MM.1S (cell line): ENCODE measurements at regions not wholly inside any gene's neighbourhood (a gene's known extent, or its start where the extent isn't known, plus 50 kb on each side); places are given as distances from the start of the nearest gene placed in this dataset.

Experiments used
- DNase-seq: peaks from one replicate; pipeline ENCODE4 v3.0.0-alpha.2; 2015
- H2AFZ ChIP-seq: fragments of 300-600 bp; sonication (generic); 2 replicates; pipeline ENCODE4 v1.6.0; 2016; ENCODE audit warnings: antibody characterized with exemption, low read length
- H3F3A ChIP-seq: fragments of 300-600 bp; sonication (generic); 2 replicates; pipeline ENCODE4 v1.6.1; 2016; ENCODE audit warnings: mild to moderate bottlenecking, antibody characterized with exemption, low read length, moderate library complexity, mixed read lengths; ENCODE audit not compliant: insufficient read depth
- H3K27ac ChIP-seq: fragments of 300-600 bp; sonication (generic); 2 replicates; pipeline ENCODE4 v1.5.1; 2016; ENCODE audit warnings: mild to moderate bottlenecking, low read length
- H3K27me3 ChIP-seq: fragments of 300-600 bp; sonication (generic); replicated peaks from 2 replicates; pipeline ENCODE4 v1.6.0; 2016; ENCODE audit warnings: low read length; ENCODE audit not compliant: insufficient read depth
- H3K36me3 ChIP-seq: fragments of 300-600 bp; sonication (generic); replicated peaks from 2 replicates; pipeline ENCODE4 v1.6.1; 2016; ENCODE audit warnings: mild to moderate bottlenecking, low read length, mixed read lengths; ENCODE audit not compliant: insufficient read depth
- H3K4me1 ChIP-seq: fragments of 300-600 bp; sonication (generic); 2 replicates; pipeline ENCODE4 v1.6.1; 2016; ENCODE audit warnings: low read length, mixed read lengths
- H3K4me2 ChIP-seq: fragments of 300-600 bp; sonication (generic); 2 replicates; pipeline ENCODE4 v1.6.0; 2016; ENCODE audit warnings: low read depth, low read length
- H3K4me3 ChIP-seq: fragments of 300-600 bp; sonication (generic); 2 replicates; pipeline ENCODE4 v1.5.1; 2016; ENCODE audit warnings: low read length, mixed read lengths
- H3K79me2 ChIP-seq: fragments of 300-600 bp; sonication (generic); 2 replicates; pipeline ENCODE4 v1.6.1; 2016; ENCODE audit warnings: mixed run types, low read length, mixed read lengths
- H3K9ac ChIP-seq: fragments of 300-600 bp; sonication (generic); 2 replicates; pipeline ENCODE4 v1.6.1; 2016; ENCODE audit warnings: low read length, mixed read lengths
- H3K9me2 ChIP-seq: fragments of 300-600 bp; sonication (generic); replicated peaks from 2 replicates; pipeline ENCODE4 v1.6.1; 2016; ENCODE audit warnings: mild to moderate bottlenecking, low read length, mixed read lengths; ENCODE audit not compliant: insufficient read depth
- H3K9me3 ChIP-seq: fragments of 300-600 bp; sonication (generic); replicated peaks from 2 replicates; pipeline ENCODE4 v1.6.1; 2016; ENCODE audit warnings: mild to moderate bottlenecking, low read length, mixed read lengths; ENCODE audit not compliant: insufficient read depth
- H4K20me1 ChIP-seq: fragments of 300-600 bp; sonication (generic); 2 replicates; pipeline ENCODE4 v1.6.1; 2016; ENCODE audit warnings: mild to moderate bottlenecking, low read length, moderate library complexity, mixed read lengths; ENCODE audit not compliant: insufficient read depth
- CTCF ChIP-seq: fragments of 300-600 bp; sonication (generic); IDR thresholded peaks from 2 replicates; pipeline ENCODE4 v1.5.1; 2016; ENCODE audit warnings: antibody characterized with exemption, low read length, mixed read lengths
- EZH2 ChIP-seq: fragments of 300-600 bp; sonication (generic); optimal IDR thresholded peaks from 2 replicates; pipeline ENCODE3; 2017; ENCODE audit warnings: low read depth, mild to moderate bottlenecking, antibody characterized with exemption, low read length, mixed read lengths
- EZH2phosphoT487 ChIP-seq: fragments of 300-600 bp; sonication (generic); IDR thresholded peaks from 2 replicates; pipeline ENCODE4 v1.6.1; 2018; ENCODE audit warnings: antibody characterized with exemption, low read length

GRCh38 chr1:118692143-118692542 is 296.0 kb downstream of the TBX15 start:
- TF ChIP-seq EZH2 (no peak), EZH2phosphoT487 (no peak), CTCF (no peak)
- no peaks in the 10 kb centered on the region for H3K9me2 ChIP-seq
- H3K4me1 ChIP-seq = no peaks in the 10 kb centered on the region
- no peaks in the 10 kb centered on the region for H4K20me1 ChIP-seq
- H3K27ac ChIP-seq = no peak overlapping the region
- H2AFZ ChIP-seq = no peak overlapping the region
- no peaks in the 10 kb centered on the region for H3K36me3 ChIP-seq
- no peak overlapping the region for H3K4me2 ChIP-seq
- DNase-seq = no peak
- no peaks in the 10 kb centered on the region for H3K9me3 ChIP-seq
- no peak overlapping the region for H3K9ac ChIP-seq
- H3K27me3 ChIP-seq = no peaks in the 10 kb centered on the region
- no peaks in the 10 kb centered on the region for H3F3A ChIP-seq
- H3K79me2 ChIP-seq = no peaks in the 10 kb centered on the region
- no peak overlapping the region for H3K4me3 ChIP-seq

DNA sequence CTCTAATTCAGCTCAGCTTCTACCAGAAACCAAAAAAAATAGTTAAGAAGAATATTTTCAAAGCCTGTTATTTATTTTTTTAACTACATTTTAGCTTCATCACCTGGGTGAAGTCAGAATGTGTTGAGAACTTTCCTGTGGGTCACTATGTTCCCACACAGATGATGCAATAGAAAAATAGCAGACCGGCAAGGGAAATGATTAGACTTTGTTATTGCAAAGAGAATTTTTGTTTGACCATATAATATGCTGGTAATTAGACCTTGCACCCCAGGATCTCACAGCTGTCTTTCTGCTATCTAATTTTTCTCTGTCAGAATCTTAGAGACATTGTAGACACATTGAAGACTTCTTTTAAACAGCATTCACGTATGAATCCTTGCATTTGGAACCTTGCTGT is 299.3 kb downstream of the TBX15 start:
- H3K36me3 ChIP-seq = no peaks in the 10 kb centered on the region
- no peaks in the 10 kb centered on the region for H3K4me1 ChIP-seq
- no peak overlapping the region for H3K4me2 ChIP-seq
- H3K27me3 ChIP-seq = no peaks in the 10 kb centered on the region
- no peaks in the 10 kb centered on the region for H3K79me2 ChIP-seq
- H3K27ac ChIP-seq = no peak overlapping the region
- no peaks in the 10 kb centered on the region for H3K9me2 ChIP-seq
- no peaks in the 10 kb centered on the region for H3K9me3 ChIP-seq
- no peak overlapping the region for H3K9ac ChIP-seq
- TF ChIP-seq CTCF = no peak
- no peaks in the 10 kb centered on the region for H3F3A ChIP-seq
- DNase-seq = no peak
- H3K4me3 ChIP-seq = no peak overlapping the region
- no peaks in the 10 kb centered on the region for H4K20me1 ChIP-seq
- no peak overlapping the region for H2AFZ ChIP-seq

- H3K4me1 ChIP-seq = no peaks in the 10 kb centered on the region
These were observed 326.3 kb downstream of the TBX15 start for GRCh38 chr1:118661769-118662320.

More at GRCh38 chr1:118661769-118662320, 326.3 kb downstream of the TBX15 start:
- H4K20me1 ChIP-seq = no peaks in the 10 kb centered on the region
- no peaks in the 10 kb centered on the region for H3K36me3 ChIP-seq
- no peaks in the 10 kb centered on the region for H3F3A ChIP-seq
- no peak overlapping the region for H3K4me3 ChIP-seq
- no peaks in the 10 kb centered on the region for H3K79me2 ChIP-seq
- no peaks in the 10 kb centered on the region for H3K9me3 ChIP-seq
- TF ChIP-seq EZH2 (no peak), EZH2phosphoT487 (no peak), CTCF (no peak)
- no peaks in the 10 kb centered on the region for H3K9me2 ChIP-seq
- no peak overlapping the region for H2AFZ ChIP-seq
- DNase-seq = no peak
- no peak overlapping the region for H3K4me2 ChIP-seq
- H3K9ac ChIP-seq = no peak overlapping the region
- H3K27me3 ChIP-seq = no peaks in the 10 kb centered on the region
- no peak overlapping the region for H3K27ac ChIP-seq
